ENCODE measurements at regions not wholly inside any gene's neighbourhood (a gene's known extent, or its start where the extent isn't known, plus 50 kb on each side); places are given as distances from the start of the nearest gene placed in this dataset.

DNA sequence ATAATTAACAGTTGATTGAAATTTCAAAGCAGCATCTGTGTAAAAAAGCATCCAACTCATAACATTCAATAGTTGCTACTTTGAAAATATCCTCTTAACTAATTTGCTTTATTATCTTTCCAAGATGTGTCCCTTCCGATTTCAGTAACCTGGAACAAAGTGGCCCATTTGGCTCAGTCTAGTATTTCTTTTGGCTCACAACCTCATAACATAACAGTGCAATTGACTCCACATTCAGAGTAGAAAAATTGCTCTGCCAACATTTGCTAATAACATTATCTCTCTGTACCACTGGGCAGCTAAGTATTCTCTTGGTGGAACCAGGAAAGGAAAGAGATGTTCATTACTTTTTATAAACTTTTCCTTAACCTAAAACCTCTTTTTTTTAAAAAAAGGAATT, 571.1 kb upstream of the ARGLU1 start:
- POLR2A ChIA-PET: no interaction called here
- TF ChIP-seq, protein P1, sequence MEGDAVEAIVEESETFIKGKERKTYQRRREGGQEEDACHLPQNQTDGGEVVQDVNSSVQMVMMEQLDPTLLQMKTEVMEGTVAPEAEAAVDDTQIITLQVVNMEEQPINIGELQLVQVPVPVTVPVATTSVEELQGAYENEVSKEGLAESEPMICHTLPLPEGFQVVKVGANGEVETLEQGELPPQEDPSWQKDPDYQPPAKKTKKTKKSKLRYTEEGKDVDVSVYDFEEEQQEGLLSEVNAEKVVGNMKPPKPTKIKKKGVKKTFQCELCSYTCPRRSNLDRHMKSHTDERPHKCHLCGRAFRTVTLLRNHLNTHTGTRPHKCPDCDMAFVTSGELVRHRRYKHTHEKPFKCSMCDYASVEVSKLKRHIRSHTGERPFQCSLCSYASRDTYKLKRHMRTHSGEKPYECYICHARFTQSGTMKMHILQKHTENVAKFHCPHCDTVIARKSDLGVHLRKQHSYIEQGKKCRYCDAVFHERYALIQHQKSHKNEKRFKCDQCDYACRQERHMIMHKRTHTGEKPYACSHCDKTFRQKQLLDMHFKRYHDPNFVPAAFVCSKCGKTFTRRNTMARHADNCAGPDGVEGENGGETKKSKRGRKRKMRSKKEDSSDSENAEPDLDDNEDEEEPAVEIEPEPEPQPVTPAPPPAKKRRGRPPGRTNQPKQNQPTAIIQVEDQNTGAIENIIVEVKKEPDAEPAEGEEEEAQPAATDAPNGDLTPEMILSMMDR (IDR thresholded peaks at IDR 0.05; ENCODE audit: insufficient read depth, low read depth, low read length): no peak
- Histone ChIP-seq H3K27me3 (ENCODE audit: control insufficient read depth, insufficient read depth, low read length) (no peaks in the 10 kb centered on the region), H3K4me3 (ENCODE audit: low read depth, low read length) (no peak overlapping the region), H3K36me3 (ENCODE audit: control insufficient read depth, insufficient read depth, low read length) (no peaks in the 10 kb centered on the region)
- DNase-seq (ENCODE audit: low read depth): no peak
- CTCF ChIA-PET: no interaction called here

- Histone ChIP-seq H3K36me3 (ENCODE audit: control insufficient read depth, insufficient read depth, low read length) (no peaks in the 10 kb centered on the region), H3K27me3 (ENCODE audit: control insufficient read depth, insufficient read depth, low read length) (no peaks in the 10 kb centered on the region), H3K4me3 (ENCODE audit: low read depth, low read length) (no peak overlapping the region)
- TF ChIP-seq, protein P1 (IDR thresholded peaks at IDR 0.05; ENCODE audit: insufficient read depth, low read depth, low read length): no peak
- ChIA-PET POLR2A (no interaction called here), CTCF (no interaction called here)
- no peak for DNase-seq (ENCODE audit: low read depth)
Observed at GRCh38 chr13:107138486-107138885, 570.5 kb upstream of the ARGLU1 start.

DNA sequence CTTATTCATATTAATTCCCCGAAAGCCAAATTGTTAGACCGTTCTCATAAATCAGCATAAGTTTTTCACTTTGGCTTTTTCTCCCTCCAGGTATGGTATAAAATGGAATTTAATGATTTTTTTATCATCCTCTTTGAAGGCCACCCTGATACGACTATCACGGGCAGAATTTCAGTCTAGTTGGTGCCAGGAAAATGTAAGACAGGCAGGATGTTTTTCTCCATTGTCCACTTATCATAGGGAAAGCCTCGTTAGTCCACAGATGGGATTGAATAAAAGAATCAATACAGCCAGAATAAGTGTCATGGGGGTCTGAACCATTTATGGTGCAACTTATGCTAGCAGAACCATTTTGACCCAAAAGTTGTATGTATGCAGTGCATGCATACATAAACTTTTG, 566.0 kb upstream of the ARGLU1 start:
- Histone ChIP-seq H3K36me3 (ENCODE audit: control insufficient read depth, insufficient read depth, low read length) (no peaks in the 10 kb centered on the region), H3K4me3 (ENCODE audit: low read depth, low read length) (no peak overlapping the region), H3K27me3 (ENCODE audit: control insufficient read depth, insufficient read depth, low read length) (no peaks in the 10 kb centered on the region)
- POLR2A ChIA-PET: no interaction called here
- CTCF ChIA-PET: no interaction called here
- DNase-seq (ENCODE audit: low read depth): no peak
- TF ChIP-seq, protein P1 (IDR thresholded peaks at IDR 0.05; ENCODE audit: insufficient read depth, low read depth, low read length): no peak

DNA sequence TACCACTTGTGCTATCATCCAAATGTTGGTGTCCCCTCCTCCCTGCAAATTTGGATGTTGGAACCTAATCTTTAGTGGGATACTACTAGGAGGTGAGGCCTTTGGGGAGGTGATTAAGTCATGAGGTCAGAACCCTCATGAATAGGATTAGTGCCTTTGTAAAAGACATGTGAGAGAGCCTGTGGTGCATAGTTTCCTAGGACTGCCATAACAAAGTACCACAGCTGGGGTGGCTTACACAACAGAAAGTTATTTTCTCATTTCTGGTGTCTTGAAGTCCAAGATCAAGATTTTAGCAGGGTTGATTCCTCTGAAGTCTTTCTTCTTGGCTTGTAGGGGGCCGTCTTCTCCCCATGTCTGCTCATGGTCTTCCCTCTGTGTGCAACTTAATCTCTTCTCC, 562.6 kb upstream of the ARGLU1 start:
- DNase-seq (ENCODE audit: low read depth): no peak
- Histone ChIP-seq H3K27me3 (ENCODE audit: control insufficient read depth, insufficient read depth, low read length) (no peaks in the 10 kb centered on the region), H3K36me3 (ENCODE audit: control insufficient read depth, insufficient read depth, low read length) (no peaks in the 10 kb centered on the region), H3K4me3 (ENCODE audit: low read depth, low read length) (no peak overlapping the region)
- ChIA-PET CTCF (no interaction called here), POLR2A (no interaction called here)
- TF ChIP-seq, protein P1 (IDR thresholded peaks at IDR 0.05; ENCODE audit: insufficient read depth, low read depth, low read length): no peak

DNA sequence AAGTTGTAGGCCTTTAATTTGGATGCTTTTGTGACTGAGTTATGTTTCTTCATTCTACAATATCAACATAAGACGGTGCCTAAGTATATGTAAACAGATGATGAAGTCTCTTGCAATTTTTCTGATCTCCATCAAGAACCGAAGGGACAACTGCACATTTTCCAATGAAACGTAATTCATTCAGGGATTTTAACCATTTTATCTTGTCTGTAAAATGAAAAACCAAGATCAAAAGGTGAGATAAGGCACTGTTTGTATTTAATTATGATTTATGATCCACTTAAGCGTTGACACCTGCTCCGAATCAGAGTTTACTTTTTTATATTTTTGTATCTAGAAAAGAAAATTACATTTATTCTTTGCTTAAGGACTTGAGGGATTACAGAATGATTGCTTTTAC, 556.8 kb upstream of the ARGLU1 start:
- TF ChIP-seq, protein P1 (IDR thresholded peaks at IDR 0.05; ENCODE audit: insufficient read depth, low read depth, low read length): no peak
- no peak for DNase-seq (ENCODE audit: low read depth)
- Histone ChIP-seq H3K36me3 (ENCODE audit: control insufficient read depth, insufficient read depth, low read length) (no peaks in the 10 kb centered on the region), H3K4me3 (ENCODE audit: low read depth, low read length) (no peak overlapping the region), H3K27me3 (ENCODE audit: control insufficient read depth, insufficient read depth, low read length) (no peaks in the 10 kb centered on the region)
- CTCF ChIA-PET: interaction anchor here (1.0 kb wide), 1 partner anchor 169 kb away, joined by 3 read pairs; no protein-coding TSS in a partner anchor
- POLR2A ChIA-PET: no interaction called here

Data from BJ (cell line).